Uterus (tissue), 3 donors: ENCODE measurements at regions not wholly inside any gene's neighbourhood (a gene's known extent, or its start where the extent isn't known, plus 50 kb on each side); places are given as distances from the start of the nearest gene placed in this dataset.

Source experiments
- DNase-seq, 2 donors: peaks; one replicate each; pipeline ENCODE4 v3.0.0-alpha.2; 2019 to 2020
- H3K27ac ChIP-seq, 2 donors: fragments of 200-600 bp; sonication (generic); 1 replicate in 1 of 2; 2 replicates in 1 of 2; pipeline ENCODE4 v1.5.1; 2016 to 2018
- H3K27me3 ChIP-seq, 2 donors: fragments of 200-600 bp; sonication (generic); one replicate each; pipeline ENCODE4 v1.5.1; 2018 to 2019; ENCODE audit warnings: control low read depth in 1 of 2
- H3K36me3 ChIP-seq, 2 donors: fragments of 200-600 bp; sonication (generic); one replicate each; pipeline ENCODE4 v1.5.1; 2019; ENCODE audit warnings: control low read depth in 1 of 2
- H3K4me1 ChIP-seq, 2 donors: fragments of 200-600 bp; sonication (generic); one replicate each; pipeline ENCODE4 v1.5.1; 2018 to 2019; ENCODE audit warnings: control low read depth in 1 of 2
- H3K4me3 ChIP-seq, 2 donors: fragments of 200-600 bp; sonication (generic); 1 replicate in 1 of 2; 2 replicates in 1 of 2; pipeline ENCODE4 v1.5.1; 2018 to 2019; ENCODE audit warnings: mild to moderate bottlenecking in 1 of 2
- H3K9me3 ChIP-seq, 2 donors: fragments of 200-600 bp; sonication (generic); one replicate each; pipeline ENCODE4 v1.5.1; 2019; ENCODE audit warnings: control low read depth in 1 of 2
- CTCF ChIP-seq, 4 experiments: fragments of 200-600 bp in 2 of 4; fragments of 450-650 bp in 2 of 4; sonication (generic) in 2 of 4; IDR thresholded peaks; one replicate each; pipeline ENCODE4 v1.5.1; 2016 to 2019; ENCODE audit warnings: antibody characterized with exemption in 4 of 4, mild to moderate bottlenecking in 2 of 4, moderate library complexity in 1 of 4
- POLR2A ChIP-seq, 2 donors: fragments of 450-650 bp; IDR thresholded peaks; one replicate each; pipeline ENCODE4 v1.6.1; 2016; ENCODE audit warnings: antibody characterized with exemption in 2 of 2, mild to moderate bottlenecking in 1 of 2, moderate library complexity in 1 of 2
- intact Hi-C: fragments of 100-400 bp; cut with DNase I; formaldehyde crosslinking; loops from one replicate; pipeline ENCODE4 v1.15.1; 2023; ENCODE audit warnings: low total_unique reads
- donor health status: DM: yes; HTN: yes; CAD: no.

GRCh38 chr1:195153107-195153506 is 1455.1 kb downstream of the KCNT2 start:
- Histone ChIP-seq H3K4me1 (no peaks in the 10 kb centered on the region), H3K9me3 (no peaks in the 10 kb centered on the region), H3K4me3 (no peak overlapping the region), H3K27ac (no peak overlapping the region), H3K27me3 (no peaks in the 10 kb centered on the region), H3K36me3 (no peaks in the 10 kb centered on the region)
- intact Hi-C loops, result no loop called here
- TF ChIP-seq POLR2A (IDR thresholded peaks at IDR 0.05) (no peak), CTCF (IDR thresholded peaks at IDR 0.05) (no peak)
- DNase-seq, result no peak

- no peaks in the 10 kb centered on the region for H3K27me3 ChIP-seq
- no peak for DNase-seq
Measured at GRCh38 chr1:195150768-195151167, 1457.5 kb downstream of the KCNT2 start.

GRCh38 chr1:195141294-195141693 is 1466.9 kb downstream of the KCNT2 start:
- no peak for DNase-seq
- no peaks in the 10 kb centered on the region for H3K27me3 ChIP-seq
- H3K36me3 ChIP-seq, result no peaks in the 10 kb centered on the region
- no peaks in the 10 kb centered on the region for H3K4me1 ChIP-seq
- H3K27ac ChIP-seq, result no peak overlapping the region
- TF ChIP-seq CTCF (IDR thresholded peaks at IDR 0.05) (no peak), POLR2A (IDR thresholded peaks at IDR 0.05) (no peak)
- intact Hi-C loops, result no loop called here
- H3K9me3 ChIP-seq, result no peaks in the 10 kb centered on the region
- no peak overlapping the region for H3K4me3 ChIP-seq

More at GRCh38 chr1:195150768-195151167, 1457.5 kb downstream of the KCNT2 start:
- Histone ChIP-seq H3K4me3 (no peak overlapping the region), H3K4me1 (no peaks in the 10 kb centered on the region), H3K36me3 (no peaks in the 10 kb centered on the region), H3K27ac (no peak overlapping the region), H3K9me3 (no peaks in the 10 kb centered on the region)
- intact Hi-C loops, result no loop called here
- no peak for TF ChIP-seq CTCF (IDR thresholded peaks at IDR 0.05)
- no peak for TF ChIP-seq POLR2A (IDR thresholded peaks at IDR 0.05)

GRCh38 chr1:195130598-195130997 is 1477.6 kb downstream of the KCNT2 start:
- Histone ChIP-seq H3K9me3 (no peaks in the 10 kb centered on the region), H3K27me3 (no peaks in the 10 kb centered on the region), H3K36me3 (no peaks in the 10 kb centered on the region), H3K4me3 (no peak overlapping the region), H3K4me1 (no peaks in the 10 kb centered on the region), H3K27ac (no peak overlapping the region)
- intact Hi-C loops, result no loop called here
- TF ChIP-seq POLR2A (IDR thresholded peaks at IDR 0.05), result no peak
- TF ChIP-seq CTCF (IDR thresholded peaks at IDR 0.05), result no peak
- DNase-seq, result no peak

GRCh38 chr1:195122497-195122896 is 1485.7 kb downstream of the KCNT2 start:
- intact Hi-C loops, result no loop called here
- no peaks in the 10 kb centered on the region for H3K4me1 ChIP-seq
- H3K27ac ChIP-seq, result no peak overlapping the region
- no peaks in the 10 kb centered on the region for H3K27me3 ChIP-seq
- no peak for TF ChIP-seq CTCF (IDR thresholded peaks at IDR 0.05)
- no peak for TF ChIP-seq POLR2A (IDR thresholded peaks at IDR 0.05)
- H3K4me3 ChIP-seq, result no peak overlapping the region
- H3K36me3 ChIP-seq, result no peaks in the 10 kb centered on the region
- no peaks in the 10 kb centered on the region for H3K9me3 ChIP-seq
- DNase-seq, result no peak
